ENCODE measurements at regions not wholly inside any gene's neighbourhood (a gene's known extent, or its start where the extent isn't known, plus 50 kb on each side); places are given as distances from the start of the nearest gene placed in this dataset.
"Not testable (repeated sequence)": the region's sequence is repeated elsewhere in the genome, so short reads cannot be mapped to it uniquely, and the experiment has no call there.

- peak; percentile 41 for DNase-seq (ENCODE audit: low read depth)
Observed at GRCh38 chr10:34058845-34059614, 724.6 kb upstream of the NRP1 start.

- DNase-seq (ENCODE audit: low read depth), result not testable (repeated sequence)
Observed at GRCh38 chr10:34055410-34055985, 721.0 kb upstream of the NRP1 start.

- no peak for DNase-seq (ENCODE audit: low read depth)
Observed at GRCh38 chr10:34049887-34050286, 715.4 kb upstream of the NRP1 start.

GRCh38 chr10:34049469-34049868, 715.0 kb upstream of the NRP1 start:
- DNase-seq (ENCODE audit: low read depth), result no peak

- no peak for DNase-seq (ENCODE audit: low read depth)
Observed at GRCh38 chr10:34047389-34047788, 712.9 kb upstream of the NRP1 start.

GRCh38 chr10:34046506-34047034, 712.1 kb upstream of the NRP1 start:
- DNase-seq (ENCODE audit: low read depth), result no peak

- no peak for DNase-seq (ENCODE audit: low read depth)
Observed at GRCh38 chr10:34045571-34046190, 711.2 kb upstream of the NRP1 start.

GRCh38 chr10:34041871-34042270, 707.4 kb upstream of the NRP1 start:
- DNase-seq (ENCODE audit: low read depth), result no peak

- no peak for DNase-seq (ENCODE audit: low read depth)
Observed at GRCh38 chr10:34037499-34037898, 703.0 kb upstream of the NRP1 start.

GRCh38 chr10:34035241-34035790, 700.8 kb upstream of the NRP1 start:
- not testable (repeated sequence) for DNase-seq (ENCODE audit: low read depth)

GRCh38 chr10:34033078-34033477, 698.6 kb upstream of the NRP1 start:
- no peak for DNase-seq (ENCODE audit: low read depth)

GRCh38 chr10:34032564-34032963, 698.1 kb upstream of the NRP1 start:
- no peak for DNase-seq (ENCODE audit: low read depth)

- DNase-seq (ENCODE audit: low read depth), result no peak
Observed at GRCh38 chr10:34031400-34031799, 696.9 kb upstream of the NRP1 start.

- DNase-seq (ENCODE audit: low read depth), result no peak
Observed at GRCh38 chr10:34029455-34029854, 695.0 kb upstream of the NRP1 start.

- DNase-seq (ENCODE audit: low read depth), result no peak
Observed at GRCh38 chr10:34028936-34029335, 694.5 kb upstream of the NRP1 start.

- no peak for DNase-seq (ENCODE audit: low read depth)
Observed at GRCh38 chr10:34024693-34025425, 690.4 kb upstream of the NRP1 start.

- DNase-seq (ENCODE audit: low read depth), result no peak
Observed at GRCh38 chr10:34024282-34024681, 689.8 kb upstream of the NRP1 start.

- no peak for DNase-seq (ENCODE audit: low read depth)
Observed at GRCh38 chr10:34022195-34022594, 687.7 kb upstream of the NRP1 start.

- DNase-seq (ENCODE audit: low read depth), result no peak
Observed at GRCh38 chr10:34018784-34019183, 684.3 kb upstream of the NRP1 start.

- DNase-seq (ENCODE audit: low read depth), result no peak
Observed at GRCh38 chr10:34018129-34018528, 683.7 kb upstream of the NRP1 start.

- no peak for DNase-seq (ENCODE audit: low read depth)
Observed at GRCh38 chr10:34017281-34017680, 682.8 kb upstream of the NRP1 start.

- DNase-seq (ENCODE audit: low read depth), result no peak
Observed at GRCh38 chr10:34016576-34016975, 682.1 kb upstream of the NRP1 start.

All from forelimb muscle (tissue), 1 donor.